ENCODE measurements at regions not wholly inside any gene's neighbourhood (a gene's known extent, or its start where the extent isn't known, plus 50 kb on each side); places are given as distances from the start of the nearest gene placed in this dataset.

- TF ChIP-seq ZNF138 (tag by site-specific recombination; IDR thresholded peaks at IDR 0.05; ENCODE audit: borderline replicate concordance), result no peak
- TF ChIP-seq REST (tag by site-specific recombination; IDR thresholded peaks at IDR 0.05), result no peak
- no peak for TF ChIP-seq SP2 (tag by site-specific recombination; IDR thresholded peaks at IDR 0.05)
These were observed 73.7 kb upstream of the EYS start for GRCh38 chr6:65780691-65781090.

Measured in HEK293 (cell line).